Cardiac muscle cell (in vitro differentiated cells and primary cell): ENCODE measurements at regions not wholly inside any gene's neighbourhood (a gene's known extent, or its start where the extent isn't known, plus 50 kb on each side); places are given as distances from the start of the nearest gene placed in this dataset.

Experiments used
- DNase-seq, 2 donors: peaks; one replicate each; pipeline versions ENCODE4 v3.0.0 to v3.0.0-alpha.2; 2010 to 2017; ENCODE audit warnings: low read depth in 1 of 2, low spot score in 1 of 2
- H3K27ac ChIP-seq: fragments of 200-600 bp; sonication (generic); 2 replicates; pipeline ENCODE4 v1.5.1; 2016
- H3K27me3 ChIP-seq: fragments of 200-600 bp; sonication (generic); 2 replicates; pipeline ENCODE4 v1.6.0; 2016; ENCODE audit warnings: control low read depth
- H3K36me3 ChIP-seq: fragments of 200-600 bp; sonication (generic); 2 replicates; pipeline ENCODE4 v1.5.1; 2016; ENCODE audit warnings: control low read depth
- H3K4me1 ChIP-seq: fragments of 200-600 bp; sonication (generic); 2 replicates; pipeline ENCODE4 v1.8.1; 2017; ENCODE audit warnings: low read depth, mild to moderate bottlenecking, mixed run types
- H3K4me3 ChIP-seq: fragments of 200-600 bp; sonication (generic); 2 replicates; pipeline ENCODE4 v1.5.1; 2016; ENCODE audit warnings: mild to moderate bottlenecking
- H3K9me3 ChIP-seq: fragments of 200-600 bp; sonication (generic); 2 replicates; pipeline ENCODE4 v1.5.1; 2017; ENCODE audit warnings: low read depth, mild to moderate bottlenecking, control low read depth
- CTCF ChIP-seq: IDR thresholded peaks from 2 replicates; pipeline ENCODE4 v1.5.1; 2012; ENCODE audit warnings: low read depth, mild to moderate bottlenecking, low read length

- Histone ChIP-seq H3K4me1 (no peaks in the 10 kb centered on the region), H3K4me3 (no peak overlapping the region), H3K9me3 (no peaks in the 10 kb centered on the region), H3K27ac (no peak overlapping the region), H3K27me3 (no peaks in the 10 kb centered on the region), H3K36me3 (no peaks in the 10 kb centered on the region)
- no peak for DNase-seq
- no peak for TF ChIP-seq CTCF
These were observed 92.7 kb downstream of the TOMM20 start for GRCh38 chr1:235035928-235036327.

GRCh38 chr1:235030919-235031596, 97.6 kb downstream of the TOMM20 start:
- TF ChIP-seq CTCF: no peak
- Histone ChIP-seq H3K36me3 (no peaks in the 10 kb centered on the region), H3K27ac (no peak overlapping the region), H3K27me3 (no peaks in the 10 kb centered on the region), H3K9me3 (no peaks in the 10 kb centered on the region), H3K4me3 (no peak overlapping the region), H3K4me1 (no peaks in the 10 kb centered on the region)
- DNase-seq: no peak

GRCh38 chr1:235027862-235028250, 100.8 kb downstream of the TOMM20 start:
- no peak overlapping the region for H3K4me3 ChIP-seq
- H3K27ac ChIP-seq: no peak overlapping the region
- H3K36me3 ChIP-seq: no peaks in the 10 kb centered on the region
- H3K9me3 ChIP-seq: no peaks in the 10 kb centered on the region
- no peak for TF ChIP-seq CTCF
- H3K27me3 ChIP-seq: no peaks in the 10 kb centered on the region
- DNase-seq: no peak
- peaks cover 11% of the 10 kb centered on the region for H3K4me1 ChIP-seq

- TF ChIP-seq CTCF: no peak
- Histone ChIP-seq H3K36me3 (no peaks in the 10 kb centered on the region), H3K27me3 (no peaks in the 10 kb centered on the region), H3K27ac (no peak overlapping the region), H3K9me3 (no peaks in the 10 kb centered on the region), H3K4me1 (peaks cover 17% of the 10 kb centered on the region), H3K4me3 (no peak overlapping the region)
- no peak for DNase-seq
These were observed 101.4 kb downstream of the TOMM20 start for GRCh38 chr1:235027076-235027861.

GRCh38 chr1:235025422-235025984, 103.1 kb downstream of the TOMM20 start:
- no peak for DNase-seq
- no peak overlapping the region for H3K4me3 ChIP-seq
- H3K4me1 ChIP-seq: peaks cover 20% of the 10 kb centered on the region
- no peaks in the 10 kb centered on the region for H3K36me3 ChIP-seq
- no peaks in the 10 kb centered on the region for H3K9me3 ChIP-seq
- H3K27me3 ChIP-seq: no peaks in the 10 kb centered on the region
- no peak overlapping the region for H3K27ac ChIP-seq
- no peak for TF ChIP-seq CTCF
